ENCODE measurements at regions not wholly inside any gene's neighbourhood (a gene's known extent, or its start where the extent isn't known, plus 50 kb on each side); places are given as distances from the start of the nearest gene placed in this dataset.
"Not testable (repeated sequence)": the region's sequence is repeated elsewhere in the genome, so short reads cannot be mapped to it uniquely, and the experiment has no call there.

- DNase-seq, result no peak
These were observed 182.4 kb downstream of the KCTD12 start for GRCh38 chr13:76703621-76704288.

GRCh38 chr13:76703216-76703615, 183.0 kb downstream of the KCTD12 start:
- no peak for DNase-seq

- DNase-seq, result no peak
These were observed 188.9 kb downstream of the KCTD12 start for GRCh38 chr13:76697288-76697687.

- no peak for DNase-seq
These were observed 189.8 kb downstream of the KCTD12 start for GRCh38 chr13:76696370-76696769.

- DNase-seq, result no peak
These were observed 193.1 kb downstream of the KCTD12 start for GRCh38 chr13:76693086-76693485.

- DNase-seq, result no peak
These were observed 193.9 kb downstream of the KCTD12 start for GRCh38 chr13:76692346-76692745.

GRCh38 chr13:76690611-76691010, 195.6 kb downstream of the KCTD12 start:
- no peak for DNase-seq

- no peak for DNase-seq
These were observed 198.7 kb downstream of the KCTD12 start for GRCh38 chr13:76687467-76687866.

- DNase-seq, result no peak
These were observed 200.3 kb downstream of the KCTD12 start for GRCh38 chr13:76685938-76686337.

- DNase-seq, result no peak
These were observed 201.9 kb downstream of the KCTD12 start for GRCh38 chr13:76684336-76684735.

GRCh38 chr13:76683854-76684253, 202.4 kb downstream of the KCTD12 start:
- DNase-seq, result no peak

- no peak for DNase-seq
These were observed 203.0 kb downstream of the KCTD12 start for GRCh38 chr13:76683168-76683567.

GRCh38 chr13:76680112-76680511, 206.1 kb downstream of the KCTD12 start:
- no peak for DNase-seq

- DNase-seq, result no peak
These were observed 209.2 kb downstream of the KCTD12 start for GRCh38 chr13:76677043-76677442.

GRCh38 chr13:76672420-76672819, 213.8 kb downstream of the KCTD12 start:
- DNase-seq, result no peak

GRCh38 chr13:76668716-76669115, 217.5 kb downstream of the KCTD12 start:
- DNase-seq, result no peak

GRCh38 chr13:76668141-76668540, 218.1 kb downstream of the KCTD12 start:
- no peak for DNase-seq

- DNase-seq, result peak; percentile 24
These were observed 218.7 kb downstream of the KCTD12 start for GRCh38 chr13:76667551-76667950.

- no peak for DNase-seq
These were observed 222.4 kb downstream of the KCTD12 start for GRCh38 chr13:76663592-76664335.

GRCh38 chr13:76659074-76659473, 227.1 kb downstream of the KCTD12 start:
- DNase-seq, result not testable (repeated sequence)

- DNase-seq, result no peak
These were observed 229.7 kb downstream of the KCTD12 start for GRCh38 chr13:76656500-76656899.

- DNase-seq, result no peak
These were observed 230.1 kb downstream of the KCTD12 start for GRCh38 chr13:76656056-76656455.

GRCh38 chr13:76654263-76654662, 231.9 kb downstream of the KCTD12 start:
- DNase-seq, result no peak

GRCh38 chr13:76651286-76651685, 234.9 kb downstream of the KCTD12 start:
- DNase-seq, result no peak

GRCh38 chr13:76647550-76647949, 238.7 kb downstream of the KCTD12 start:
- DNase-seq, result no peak
